Nucleus accumbens (tissue), 56 donors: ENCODE measurements at regions not wholly inside any gene's neighbourhood (a gene's known extent, or its start where the extent isn't known, plus 50 kb on each side); places are given as distances from the start of the nearest gene placed in this dataset.

ENCODE experiments used
- DNase-seq, 56 donors: peaks; one replicate each; lab custom pipeline; 2025; lab: John Stamatoyannopoulos, UW

DNA sequence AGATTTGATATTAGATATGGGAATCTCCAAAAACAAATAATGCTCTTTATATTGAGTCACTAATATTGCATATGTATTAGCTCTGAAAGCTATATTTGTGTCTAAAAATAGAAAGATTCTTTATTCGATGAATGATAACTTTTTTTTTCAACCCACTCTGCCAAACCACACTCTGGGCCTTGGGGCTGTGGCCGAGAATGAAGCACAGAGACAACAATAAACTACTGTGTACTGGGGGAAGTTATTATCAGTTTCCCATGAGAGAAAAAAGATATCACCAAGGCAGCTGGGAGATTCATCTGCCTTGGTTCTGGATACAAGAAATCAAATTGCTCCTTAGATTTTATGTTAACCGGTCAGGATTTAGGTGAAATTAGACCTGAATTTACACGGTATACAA, 762.2 kb downstream of the SUCLG1 start:
- no peak for DNase-seq

DNA sequence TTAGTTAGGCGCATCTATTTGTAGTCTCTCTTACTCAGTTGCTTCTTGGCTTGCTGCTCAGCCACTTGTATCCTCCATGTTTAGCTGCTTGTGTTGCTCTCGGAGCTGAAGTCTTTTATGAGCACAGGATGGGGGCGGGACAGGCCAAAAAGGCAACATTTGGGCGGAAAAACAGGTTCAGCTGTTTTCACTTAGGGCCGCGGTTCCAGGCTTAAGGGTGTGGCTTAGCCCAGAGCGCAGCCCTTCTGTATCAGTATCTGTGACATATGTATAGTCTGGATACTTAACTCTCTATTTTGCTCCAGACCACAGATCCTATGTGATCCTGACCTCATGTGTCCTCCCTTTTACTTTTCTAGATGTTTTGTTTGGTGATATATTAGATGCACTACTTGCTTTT, 763.5 kb downstream of the SUCLG1 start:
- no peak for DNase-seq

DNA sequence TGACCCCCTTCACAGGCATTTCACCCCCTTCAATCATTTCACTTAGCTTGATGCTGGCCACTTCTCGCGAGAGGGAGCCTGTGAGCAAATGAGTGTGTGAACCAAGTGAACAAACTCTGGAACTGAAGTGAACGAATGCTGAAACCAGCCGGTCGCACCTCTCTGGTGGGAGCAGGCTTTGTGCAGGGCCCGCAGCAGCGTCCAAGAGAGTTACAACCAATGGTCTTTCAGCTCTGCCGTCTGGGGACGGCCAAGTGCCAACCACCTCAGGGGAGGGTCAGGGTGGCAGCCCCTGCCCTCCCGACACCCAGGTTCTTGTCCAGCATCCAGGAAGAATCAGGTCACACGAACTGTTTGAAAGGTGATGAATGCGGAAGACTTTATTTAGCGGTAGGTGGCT, 764.0 kb downstream of the SUCLG1 start:
- no peak for DNase-seq

DNA sequence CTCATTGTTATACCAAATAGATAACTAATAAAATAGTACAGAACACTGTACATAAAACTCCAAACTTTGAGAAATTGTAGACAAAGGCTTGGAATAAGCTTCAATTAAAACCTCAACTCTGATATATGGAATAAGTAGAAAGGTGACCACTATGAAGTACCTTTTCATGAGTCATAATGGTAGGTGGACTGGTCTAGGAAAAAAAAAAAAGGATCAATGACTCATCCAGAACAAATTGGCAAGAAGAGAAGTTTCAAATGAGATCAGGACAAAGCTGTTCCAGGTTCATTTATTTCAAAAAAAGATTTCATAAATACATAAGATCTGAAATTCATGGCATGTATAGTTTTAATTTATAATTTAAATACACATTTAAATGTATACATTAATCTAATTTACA, 769.7 kb downstream of the SUCLG1 start:
- no peak for DNase-seq

DNA sequence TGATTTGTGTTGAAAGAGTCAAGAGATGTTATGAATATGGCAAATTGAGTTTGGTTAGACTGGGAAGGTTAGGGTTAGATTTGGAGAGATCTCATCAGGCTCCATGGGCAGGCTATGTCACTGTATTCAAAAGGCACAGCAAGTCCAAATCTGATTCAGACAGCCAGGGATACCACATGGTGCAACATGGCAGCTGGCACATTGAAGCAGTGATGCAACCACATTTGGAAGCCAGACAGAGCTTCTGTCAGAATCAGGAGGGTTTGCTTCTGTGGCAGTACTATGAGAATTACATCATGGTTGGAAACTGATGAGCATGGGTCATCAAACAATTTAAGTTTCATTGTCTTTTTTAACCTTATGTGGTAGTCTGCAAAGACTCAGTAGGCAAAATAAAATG, 772.2 kb downstream of the SUCLG1 start:
- DNase-seq = peak in 45 of 56 donors; percentile 1 to 80 (median 30)

DNA sequence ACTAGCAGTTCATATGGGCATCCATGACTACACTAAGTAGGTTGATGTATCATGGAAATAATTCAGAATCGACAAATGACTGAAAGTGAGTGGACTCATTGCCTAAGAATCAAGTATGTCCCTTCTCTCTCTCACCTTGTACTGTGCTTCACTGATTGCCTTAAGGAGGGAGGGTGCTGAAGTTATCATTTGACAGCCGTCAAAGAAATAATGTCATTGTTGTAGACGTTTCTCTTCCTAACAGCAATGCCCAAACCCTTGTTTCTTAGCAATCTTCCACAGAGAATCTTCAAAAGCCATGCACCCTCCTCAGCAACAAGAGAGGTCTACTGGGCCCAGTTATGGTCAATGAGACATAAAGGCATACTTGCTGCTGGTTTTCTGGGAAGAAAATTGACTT, 785.0 kb downstream of the SUCLG1 start:
- no peak for DNase-seq

DNA sequence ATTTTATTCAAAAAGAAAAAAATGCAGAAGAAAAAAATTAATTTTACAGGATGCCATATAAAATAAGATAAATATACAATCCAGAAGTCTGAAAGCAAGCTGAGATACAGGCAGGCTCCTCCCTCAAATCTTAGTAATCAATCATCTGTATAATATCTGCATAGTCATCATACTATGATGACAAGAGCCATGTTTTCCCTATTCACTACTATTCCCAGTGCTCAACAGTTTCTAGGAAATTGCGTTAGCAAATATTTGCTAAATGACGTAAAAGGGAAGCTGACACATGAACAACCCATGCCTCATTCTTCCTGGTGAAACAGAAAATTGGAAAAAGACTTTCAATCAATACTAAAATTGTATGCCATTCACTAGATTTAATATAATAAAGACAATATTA, 793.2 kb downstream of the SUCLG1 start:
- no peak for DNase-seq

DNA sequence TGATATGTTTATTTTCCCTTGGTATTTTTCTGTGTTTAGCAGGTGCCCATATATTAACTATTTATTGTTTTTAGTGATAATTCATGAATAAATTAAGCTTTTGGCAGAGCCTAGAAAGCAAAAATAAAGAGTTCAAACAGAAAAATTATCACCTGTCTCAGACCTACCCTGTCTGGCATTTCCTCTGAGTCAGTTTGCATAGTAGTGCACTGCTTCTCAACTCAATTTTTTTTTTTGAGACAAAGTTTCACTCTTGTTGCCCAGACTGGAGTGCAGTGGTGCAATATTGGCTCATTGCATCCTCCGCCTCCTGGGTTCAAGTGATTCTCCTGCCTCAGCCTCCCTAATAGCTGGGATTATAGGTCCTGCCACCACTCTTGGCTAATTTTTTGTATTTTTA, 793.9 kb downstream of the SUCLG1 start:
- DNase-seq = no peak

DNA sequence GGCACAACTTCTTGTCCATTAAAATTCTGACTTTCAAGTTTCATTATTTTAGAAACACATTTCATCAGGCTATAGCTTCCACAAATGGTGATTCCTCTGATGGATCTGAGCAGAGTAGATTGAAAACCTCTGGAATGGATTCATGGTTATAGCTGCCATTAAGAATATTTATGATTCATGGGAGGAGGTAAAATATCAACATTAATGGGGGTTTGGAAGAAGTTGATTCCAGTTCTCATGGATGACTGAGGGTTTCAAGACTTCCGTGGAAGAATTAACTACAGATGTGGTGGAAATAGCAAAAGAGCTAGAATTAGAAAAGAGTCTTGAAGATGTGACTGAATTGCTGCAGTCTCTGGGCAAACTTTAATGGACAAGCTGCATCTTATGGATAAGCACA, 797.4 kb downstream of the SUCLG1 start:
- no peak for DNase-seq

DNA sequence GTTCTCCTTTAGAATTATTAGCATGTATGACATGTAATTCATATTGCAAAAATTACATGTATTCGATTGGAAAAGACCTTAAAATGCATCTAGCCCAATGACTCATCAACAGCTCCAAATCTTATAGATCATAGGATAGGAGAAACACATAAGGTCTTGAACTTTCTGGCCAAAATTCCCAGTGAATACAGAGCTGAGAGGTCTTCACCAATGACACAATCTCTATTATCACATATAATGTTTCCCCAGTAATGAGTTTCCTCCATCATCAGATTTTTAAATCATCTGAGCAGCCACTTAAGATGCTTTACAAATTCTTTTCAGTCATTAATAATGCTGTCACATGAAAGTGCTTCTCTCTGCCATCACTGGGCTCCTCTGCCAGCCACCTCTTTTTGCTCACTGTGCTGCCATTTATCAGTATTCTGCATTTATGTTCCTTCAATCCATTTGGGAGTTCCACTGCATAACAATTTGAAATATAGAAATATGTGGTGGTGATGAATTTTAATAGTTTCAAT, 804.9 kb downstream of the SUCLG1 start:
- no peak for DNase-seq

DNA sequence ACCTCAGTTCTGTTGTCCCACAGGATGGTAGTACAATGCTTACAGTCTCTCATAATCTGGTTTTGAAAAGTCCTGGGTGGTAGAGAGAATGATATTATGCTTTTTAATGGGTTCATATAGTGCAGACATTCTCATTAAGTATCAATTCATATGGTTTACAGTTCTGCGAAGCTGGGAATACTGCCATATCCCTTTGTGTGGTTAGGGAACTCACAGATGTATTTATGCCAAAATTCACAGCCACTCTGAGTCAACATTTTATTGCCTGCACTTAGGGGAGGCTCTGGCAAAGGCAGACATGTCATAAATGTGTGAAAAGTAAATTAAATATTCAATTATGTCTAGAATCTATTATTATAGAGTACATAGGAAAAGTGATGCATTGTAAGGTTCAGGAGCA, 808.2 kb downstream of the SUCLG1 start:
- no peak for DNase-seq

DNA sequence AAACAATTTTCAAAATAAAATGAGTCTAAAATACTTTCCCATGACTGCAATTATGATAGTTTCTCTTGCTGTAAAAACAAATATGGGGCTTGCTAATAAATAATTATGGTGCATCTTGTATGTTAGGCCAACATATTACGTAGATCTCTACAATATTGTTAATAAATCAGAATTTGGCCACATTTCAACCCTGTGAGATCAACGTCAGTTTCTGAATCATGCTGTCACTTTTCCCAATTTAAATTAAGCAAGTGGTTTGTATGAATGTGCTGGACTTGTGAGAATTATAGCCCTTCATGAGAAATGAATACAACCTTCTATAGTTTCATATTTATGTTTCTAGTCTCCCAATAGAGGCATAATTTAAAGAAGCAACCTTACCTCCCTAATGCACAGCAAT, 808.9 kb downstream of the SUCLG1 start:
- no peak for DNase-seq

DNA sequence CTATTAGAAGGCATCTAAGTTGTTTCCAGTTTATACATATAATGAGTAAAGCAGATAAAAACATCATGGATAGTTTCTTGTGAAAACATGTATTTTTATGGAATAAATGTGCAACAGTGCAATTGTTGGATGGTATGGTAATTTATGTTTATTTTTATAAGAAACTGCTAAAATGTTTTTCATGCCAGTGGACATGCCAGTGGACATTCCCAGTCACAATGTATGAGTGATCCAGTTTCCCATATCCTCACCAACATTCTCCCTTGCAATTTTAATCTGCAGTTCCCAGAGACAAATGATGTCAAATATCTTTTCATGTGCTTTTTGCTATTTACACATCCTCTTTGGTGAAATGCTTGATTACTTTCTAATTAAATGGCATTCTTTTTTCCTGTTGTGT, 818.6 kb downstream of the SUCLG1 start:
- DNase-seq = no peak

DNA sequence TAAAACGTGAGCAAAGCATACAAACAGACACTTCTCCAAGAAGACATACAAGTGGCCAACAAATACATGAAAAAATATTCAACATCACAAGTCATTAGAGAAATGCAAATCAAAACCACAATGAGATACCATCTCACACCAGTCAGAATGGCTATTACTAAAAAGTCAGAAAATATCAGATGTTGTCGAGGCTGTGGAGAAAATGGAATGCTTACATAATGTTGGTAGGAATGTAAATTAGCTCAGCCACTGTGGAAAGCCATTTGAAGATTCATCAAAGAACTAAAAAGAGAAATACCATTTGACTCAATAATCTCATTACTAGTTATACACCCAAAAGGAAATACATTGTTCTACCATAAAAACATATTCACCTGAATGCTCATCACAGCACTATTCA, 825.7 kb downstream of the SUCLG1 start:
- no peak for DNase-seq

DNA sequence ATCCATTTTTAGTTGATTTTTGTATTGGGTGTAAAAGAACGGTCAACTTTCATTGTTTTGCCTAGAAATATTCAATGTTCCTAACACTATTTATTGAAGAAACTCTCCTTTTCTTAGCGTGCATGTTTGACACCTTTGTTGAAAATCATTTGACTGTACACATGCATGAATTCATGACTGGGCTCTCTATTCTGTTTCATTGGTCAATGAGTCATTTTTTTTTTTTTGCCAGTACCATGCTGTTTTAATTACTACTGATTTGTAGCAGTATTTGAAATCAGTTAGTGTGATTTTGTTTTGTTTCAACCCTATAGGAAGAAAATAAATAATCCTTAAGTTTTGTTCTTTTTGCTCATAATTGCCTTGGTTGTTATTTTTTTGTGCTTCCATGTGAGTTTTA, 828.7 kb downstream of the SUCLG1 start:
- no peak for DNase-seq

DNA sequence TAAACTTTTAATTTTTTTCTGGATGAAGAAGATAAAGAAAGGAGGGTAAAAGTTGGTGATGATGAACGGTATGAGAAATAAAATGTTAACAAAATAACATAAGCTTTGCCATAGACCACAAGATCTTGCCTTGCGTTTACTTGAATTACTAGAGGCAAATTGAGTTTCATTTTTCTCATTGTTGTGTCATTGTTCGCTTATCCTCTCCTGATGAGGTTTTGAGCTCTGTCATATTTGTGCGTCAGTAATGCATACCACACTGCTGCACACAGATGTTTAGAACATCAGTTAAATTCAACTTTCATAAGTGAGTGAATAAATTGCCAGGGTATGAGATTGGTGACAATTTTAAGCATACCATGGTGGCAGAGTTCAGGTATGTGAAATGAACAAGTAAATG, 843.6 kb downstream of the SUCLG1 start:
- DNase-seq = no peak

DNA sequence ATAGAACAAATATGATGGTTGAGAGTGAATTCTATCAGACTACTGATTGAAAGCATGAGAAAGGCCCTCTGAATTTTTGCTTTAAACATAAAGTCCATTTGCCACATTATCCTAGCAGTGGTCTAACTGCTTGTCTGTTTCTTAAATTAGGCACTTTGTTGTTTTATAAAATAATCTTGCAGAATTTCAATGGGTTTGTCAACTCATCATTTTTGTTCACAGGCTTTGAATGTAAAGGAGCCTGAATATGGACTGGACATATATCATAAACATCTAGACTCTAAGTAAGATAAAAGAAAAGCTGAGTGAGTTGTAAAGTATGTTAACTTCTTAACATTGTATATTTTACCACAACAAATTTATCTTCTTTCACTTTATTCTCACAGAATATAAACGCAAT, 845.9 kb downstream of the SUCLG1 start:
- no peak for DNase-seq

DNA sequence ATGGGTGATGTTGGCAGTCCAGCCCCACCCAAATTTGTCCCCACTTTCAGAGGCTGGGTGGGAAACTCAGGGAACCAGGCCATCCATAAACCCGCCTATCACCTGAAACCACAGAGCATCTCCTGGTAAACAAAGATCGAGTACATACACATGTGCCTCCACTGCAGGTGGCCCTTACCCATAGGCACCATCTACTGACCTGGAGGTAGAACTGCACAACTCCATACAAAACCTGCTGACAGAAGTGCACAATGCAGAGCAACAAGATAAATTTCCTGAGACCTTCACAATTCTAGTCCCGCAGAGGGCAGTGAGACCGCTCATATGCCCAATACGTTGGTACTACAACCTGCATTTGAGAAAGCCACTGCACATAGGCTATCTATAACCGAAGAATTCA, 856.3 kb downstream of the SUCLG1 start:
- DNase-seq = no peak

DNA sequence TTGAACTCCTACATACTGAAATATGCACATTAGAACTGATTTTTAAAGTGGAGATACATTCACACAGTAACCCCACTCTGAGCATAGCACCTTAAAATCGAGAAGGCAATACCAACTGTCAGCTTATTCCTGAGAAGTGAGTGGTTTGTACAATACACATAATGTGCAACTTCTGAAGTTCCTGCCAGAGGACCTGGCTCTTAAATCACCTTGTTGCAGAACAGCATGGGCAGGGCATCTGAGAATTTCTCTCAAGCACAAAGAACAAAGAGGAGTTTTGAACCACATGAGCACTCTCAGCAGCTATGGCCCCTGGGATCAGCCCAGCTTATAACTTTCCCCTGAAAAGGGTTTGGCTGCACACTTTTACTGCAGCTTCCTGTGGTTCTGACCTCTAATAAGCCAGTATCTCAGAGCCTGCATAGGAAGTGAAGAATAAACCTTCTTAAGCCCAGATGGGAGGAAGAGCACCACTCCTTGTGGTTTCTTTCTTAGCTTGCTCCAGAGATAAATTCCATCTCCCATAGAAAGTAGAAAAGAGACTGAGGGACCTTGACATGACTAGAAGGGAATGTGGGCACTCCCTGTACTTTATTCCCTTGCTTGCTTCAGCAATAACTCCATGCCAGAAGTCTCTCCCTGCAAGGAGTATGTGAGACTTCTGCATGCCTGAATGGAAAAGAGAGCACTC, 862.3 kb downstream of the SUCLG1 start:
- no peak for DNase-seq

DNA sequence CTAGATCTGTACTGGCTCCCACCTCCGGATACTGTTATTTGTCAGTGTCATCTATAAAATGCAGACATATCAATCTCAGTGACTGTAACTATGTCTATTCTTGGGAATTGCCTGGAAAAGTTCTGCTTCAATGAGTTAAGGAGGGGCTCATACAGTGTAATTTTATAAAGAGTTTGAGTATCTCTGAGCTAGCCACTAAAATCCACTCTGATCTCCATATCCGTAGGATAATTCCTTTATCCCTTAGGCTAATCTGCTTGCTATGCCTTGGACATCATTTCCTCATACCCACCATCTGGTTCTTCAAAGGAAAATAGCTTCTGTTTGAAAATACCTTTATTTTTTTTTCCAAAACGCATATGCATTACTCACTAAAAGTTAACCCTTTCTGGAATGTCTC, 863.2 kb downstream of the SUCLG1 start:
- no peak for DNase-seq

DNA sequence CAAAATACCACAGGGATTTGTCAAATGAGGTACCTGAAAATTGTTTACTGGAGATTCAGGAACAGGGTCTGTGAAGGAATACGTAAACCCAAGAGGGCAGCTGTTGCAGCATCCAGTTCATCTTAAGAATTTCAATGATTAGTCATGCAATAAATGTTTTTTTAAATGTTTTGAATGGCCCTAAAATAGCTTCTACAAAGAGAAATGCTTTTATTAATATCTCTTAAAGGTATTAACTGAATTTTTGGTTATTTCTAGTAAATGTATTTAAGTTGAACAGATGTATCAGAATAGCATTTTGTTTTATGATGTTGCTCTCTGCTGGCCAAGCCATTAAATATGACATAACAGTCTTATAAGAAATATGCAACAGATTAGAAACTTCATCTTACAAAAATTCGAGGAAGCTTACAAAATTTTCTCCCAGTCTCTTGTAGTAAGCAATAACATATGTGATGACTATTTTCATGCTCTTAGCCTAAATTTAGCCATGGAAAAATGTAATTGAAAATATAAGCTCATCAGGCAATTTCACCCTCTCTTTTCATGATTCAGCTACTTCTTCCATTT, 863.9 kb downstream of the SUCLG1 start:
- DNase-seq = no peak

DNA sequence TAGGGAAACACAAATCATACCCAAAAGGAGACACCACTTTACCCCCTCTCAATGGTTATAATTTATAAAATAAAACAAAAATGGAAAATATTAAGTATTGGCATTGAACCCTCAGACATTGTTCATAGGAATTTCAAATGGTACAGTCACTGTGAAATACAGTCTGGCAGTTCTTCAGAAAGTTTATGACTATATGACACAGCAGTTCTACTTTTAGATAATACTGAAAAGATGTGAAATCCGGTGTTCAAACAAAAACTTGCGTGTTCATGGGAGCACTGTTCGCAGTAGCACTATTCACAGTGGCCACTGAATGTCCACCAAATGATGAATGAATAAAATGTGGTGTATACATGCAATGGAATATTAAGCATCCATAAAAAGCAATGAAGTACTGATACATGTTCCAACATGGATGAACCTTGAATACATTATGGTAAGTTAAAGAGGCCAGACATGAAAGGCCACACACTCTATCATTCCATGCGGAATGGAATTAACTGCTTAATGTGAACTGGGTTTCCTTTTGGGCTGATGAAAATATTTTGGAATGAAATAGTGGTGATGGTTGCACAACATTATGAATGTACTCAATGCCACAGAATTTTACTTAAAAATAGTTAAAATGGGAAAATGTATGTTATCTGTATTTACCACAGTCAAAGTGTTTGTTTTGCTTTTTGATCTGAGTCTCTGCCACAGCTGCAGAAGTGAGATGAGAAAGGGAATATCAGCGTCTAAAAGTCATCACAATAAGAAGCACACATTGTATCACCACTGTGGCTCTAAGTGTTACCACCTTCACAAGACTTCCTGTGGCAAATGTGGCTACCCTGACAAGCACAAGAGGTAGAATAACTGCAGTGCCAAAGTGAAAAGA, 864.6 kb downstream of the SUCLG1 start:
- no peak for DNase-seq
